Mesodermal cell (in vitro differentiated cells): ENCODE measurements at regions not wholly inside any gene's neighbourhood (a gene's known extent, or its start where the extent isn't known, plus 50 kb on each side); places are given as distances from the start of the nearest gene placed in this dataset.
"Not testable (repeated sequence)": the region's sequence is repeated elsewhere in the genome, so short reads cannot be mapped to it uniquely, and the experiment has no call there.

Experiments used
- H3K27ac ChIP-seq: 2 replicates; pipeline ENCODE4 v1.7.0; 2013; ENCODE audit warnings: mild to moderate bottlenecking, low read depth, low read length, moderate library complexity; ENCODE audit not compliant: severe bottlenecking
- H3K36me3 ChIP-seq: 2 replicates; pipeline ENCODE4 v1.7.1; 2013; ENCODE audit warnings: mild to moderate bottlenecking, low read length, moderate library complexity; ENCODE audit not compliant: control insufficient read depth, insufficient read depth
- H3K4me1 ChIP-seq: one replicate; pipeline ENCODE4 v1.7.1; 2013; ENCODE audit warnings: mild to moderate bottlenecking, low read length; ENCODE audit not compliant: insufficient read depth, control insufficient read depth, poor library complexity, severe bottlenecking
- H3K4me3 ChIP-seq: 2 replicates; pipeline ENCODE4 v1.7.0; 2013; ENCODE audit warnings: low read length, control low read depth, mild to moderate bottlenecking; ENCODE audit not compliant: insufficient read depth, poor library complexity, severe bottlenecking; ENCODE audit errors: extremely low read depth
- H3K9me3 ChIP-seq: 2 replicates; pipeline ENCODE4 v1.7.1; 2013; ENCODE audit warnings: mild to moderate bottlenecking, low read length, moderate library complexity; ENCODE audit not compliant: control insufficient read depth
- WGBS, 2 experiments: methylation state at CpG; one replicate each; pipeline ENCODE4 v1.1.5; 2013; ENCODE audit warnings: missing lambda C conversion rate in 2 of 2; ENCODE audit not compliant: insufficient coverage in 2 of 2; 5-methylcytosine and 5-hydroxymethylcytosine counted together

GRCh38 chr1:99062192-99062591 lies 57.5 kb upstream of the PLPPR5 start:
- Histone ChIP-seq H3K4me3 (no peak overlapping the region), H3K4me1 (no peaks in the 10 kb centered on the region), H3K9me3 (no peaks in the 10 kb centered on the region), H3K36me3 (no peaks in the 10 kb centered on the region), H3K27ac (no peak overlapping the region)

GRCh38 chr1:99069146-99069545 lies 64.5 kb upstream of the PLPPR5 start:
- Histone ChIP-seq H3K36me3 (no peaks in the 10 kb centered on the region), H3K4me1 (peaks cover 5% of the 10 kb centered on the region), H3K4me3 (no peak overlapping the region), H3K9me3 (no peaks in the 10 kb centered on the region), H3K27ac (no peak overlapping the region)
- 65 to 66% methylated on average over 3 of the region's 3 CpGs for WGBS, 2 experiments

GRCh38 chr1:99078529-99078928 lies 73.9 kb upstream of the PLPPR5 start:
- H3K27ac ChIP-seq, H3K4me1 ChIP-seq, H3K36me3 ChIP-seq, H3K4me3 ChIP-seq, H3K9me3 ChIP-seq: not testable (repeated sequence)
- WGBS, 2 experiments = 88 to 92% methylated on average over 25 to 27 of the region's 31 CpGs

GRCh38 chr1:99082366-99082765 lies 77.7 kb upstream of the PLPPR5 start:
- H3K4me3 ChIP-seq = no peak overlapping the region
- H3K36me3 ChIP-seq = no peaks in the 10 kb centered on the region
- H3K9me3 ChIP-seq = peaks cover 1% of the 10 kb centered on the region
- no peaks in the 10 kb centered on the region for H3K4me1 ChIP-seq
- whole genome bisulfite sequencing, 2 experiments = 80 to 100% methylated on average over 1 of the region's 2 CpGs
- H3K27ac ChIP-seq = no peak overlapping the region

- H3K9me3 ChIP-seq = no peaks in the 10 kb centered on the region
- no peaks in the 10 kb centered on the region for H3K4me1 ChIP-seq
- 93 to 100% methylated on average over 1 to 2 of the region's 4 CpGs for WGBS, 2 experiments
- no peak overlapping the region for H3K4me3 ChIP-seq
- no peak overlapping the region for H3K27ac ChIP-seq
- H3K36me3 ChIP-seq = no peaks in the 10 kb centered on the region
Observed at GRCh38 chr1:99083338-99083737, 78.7 kb upstream of the PLPPR5 start.

GRCh38 chr1:99084562-99084961 lies 79.9 kb upstream of the PLPPR5 start:
- WGBS, 2 experiments = no CpG with 5 or more reads among the region's 1 CpG
- Histone ChIP-seq H3K36me3 (no peaks in the 10 kb centered on the region), H3K4me1 (no peaks in the 10 kb centered on the region), H3K9me3 (no peaks in the 10 kb centered on the region), H3K27ac (no peak overlapping the region), H3K4me3 (no peak overlapping the region)

- no CpG with 5 or more reads among the region's 1 CpG for WGBS, 2 experiments
- no peaks in the 10 kb centered on the region for H3K9me3 ChIP-seq
- H3K4me1 ChIP-seq = no peaks in the 10 kb centered on the region
- H3K27ac ChIP-seq = no peak overlapping the region
- H3K4me3 ChIP-seq = no peak overlapping the region
- no peaks in the 10 kb centered on the region for H3K36me3 ChIP-seq
Observed at GRCh38 chr1:99086057-99086456, 81.4 kb upstream of the PLPPR5 start.

GRCh38 chr1:99098589-99098988 lies 93.9 kb upstream of the PLPPR5 start:
- no CpG with 5 or more reads among the region's 1 CpG for WGBS, 2 experiments

GRCh38 chr1:99106274-99106673 lies 101.6 kb upstream of the PLPPR5 start:
- Histone ChIP-seq H3K4me1 (no peaks in the 10 kb centered on the region), H3K36me3 (no peaks in the 10 kb centered on the region), H3K27ac (no peak overlapping the region), H3K9me3 (no peaks in the 10 kb centered on the region), H3K4me3 (no peak overlapping the region)
- 82 to 91% methylated on average over 1 of the region's 1 CpG for WGBS, 2 experiments

More at GRCh38 chr1:99098589-99098988, 93.9 kb upstream of the PLPPR5 start:
- no peaks in the 10 kb centered on the region for H3K4me1 ChIP-seq
- no peaks in the 10 kb centered on the region for H3K36me3 ChIP-seq
- H3K9me3 ChIP-seq = no peaks in the 10 kb centered on the region
- no peak overlapping the region for H3K27ac ChIP-seq
- no peak overlapping the region for H3K4me3 ChIP-seq

- H3K4me1 ChIP-seq = no peaks in the 10 kb centered on the region
- 67 to 100% methylated on average over 1 to 3 of the region's 7 CpGs for WGBS, 2 experiments
- H3K36me3 ChIP-seq = no peaks in the 10 kb centered on the region
- no peaks in the 10 kb centered on the region for H3K9me3 ChIP-seq
- no peak overlapping the region for H3K4me3 ChIP-seq
- H3K27ac ChIP-seq = no peak overlapping the region
Observed at GRCh38 chr1:99107680-99108079, 103.0 kb upstream of the PLPPR5 start.

GRCh38 chr1:99110140-99111041 lies 105.7 kb upstream of the PLPPR5 start:
- WGBS, 2 experiments = 87 to 89% methylated on average over 3 to 5 of the region's 6 CpGs
- H3K4me1 ChIP-seq = no peaks in the 10 kb centered on the region
- no peak overlapping the region for H3K27ac ChIP-seq
- no peaks in the 10 kb centered on the region for H3K36me3 ChIP-seq
- no peak overlapping the region for H3K4me3 ChIP-seq
- no peaks in the 10 kb centered on the region for H3K9me3 ChIP-seq
